Tibial nerve (tissue), 4 donors: ENCODE measurements at regions not wholly inside any gene's neighbourhood (a gene's known extent, or its start where the extent isn't known, plus 50 kb on each side); places are given as distances from the start of the nearest gene placed in this dataset.

Source experiments
- CTCF ChIP-seq, 5 experiments: fragments of 200-600 bp in 3 of 5; fragments of 450-650 bp in 2 of 5; sonication (generic) in 3 of 5; IDR thresholded peaks; one replicate each; pipeline ENCODE4 v1.5.1; 2016 to 2019; ENCODE audit warnings: antibody characterized with exemption in 5 of 5, mild to moderate bottlenecking in 3 of 5, moderate library complexity in 2 of 5
- EP300 ChIP-seq, 2 donors: sonication (generic); formaldehyde crosslinking; IDR thresholded peaks; one replicate each; pipeline ENCODE4 v1.6.1; 2017; ENCODE audit warnings: antibody characterized with exemption in 2 of 2, mild to moderate bottlenecking in 1 of 2
- POLR2A ChIP-seq, 2 donors: fragments of 450-650 bp; IDR thresholded peaks; one replicate each; pipeline ENCODE4 v1.6.1; 2017; ENCODE audit warnings: antibody characterized with exemption in 2 of 2, mild to moderate bottlenecking in 2 of 2, moderate library complexity in 2 of 2

- no peak for TF ChIP-seq CTCF (IDR thresholded peaks at IDR 0.05)
- no peak for TF ChIP-seq POLR2A (IDR thresholded peaks at IDR 0.05)
- TF ChIP-seq EP300 (IDR thresholded peaks at IDR 0.05), result no peak
Observed at GRCh38 chr14:105841022-105842009, 314.9 kb downstream of the TMEM121 start.
